Esophagus (tissue), 2 donors: ENCODE measurements at regions not wholly inside any gene's neighbourhood (a gene's known extent, or its start where the extent isn't known, plus 50 kb on each side); places are given as distances from the start of the nearest gene placed in this dataset.
A peak's percentile ranks its signal among the peaks of the same experiment; 100 is the strongest.

ENCODE experiments used
- H3K27ac ChIP-seq, 2 donors: one replicate each; pipeline ENCODE4 v1.5.1; 2013; ENCODE audit warnings: low read depth in 2 of 2, mild to moderate bottlenecking in 2 of 2, inconsistent platforms in 1 of 2, low read length in 1 of 2, moderate library complexity in 1 of 2
- H3K27me3 ChIP-seq, 2 donors: one replicate each; pipeline ENCODE4 v1.6.1; 2013; ENCODE audit warnings: low read length in 2 of 2, control low read depth in 1 of 2, mild to moderate bottlenecking in 1 of 2; ENCODE audit not compliant: insufficient read depth in 2 of 2, control insufficient read depth in 1 of 2
- H3K36me3 ChIP-seq, 2 donors: one replicate each; pipeline ENCODE4 v1.6.1; 2013; ENCODE audit warnings: low read length in 1 of 2; ENCODE audit not compliant: control insufficient read depth in 2 of 2, insufficient read depth in 2 of 2
- H3K4me1 ChIP-seq, 2 donors: one replicate each; pipeline ENCODE4 v1.6.1; 2013; ENCODE audit warnings: low read length in 1 of 2; ENCODE audit not compliant: control insufficient read depth in 2 of 2, insufficient read depth in 2 of 2
- H3K4me3 ChIP-seq, 2 donors: one replicate each; pipeline ENCODE4 v1.5.1; 2013; ENCODE audit warnings: low read length in 2 of 2, mild to moderate bottlenecking in 2 of 2, low read depth in 1 of 2, moderate library complexity in 1 of 2
- H3K9me3 ChIP-seq, 2 donors: one replicate each; pipeline ENCODE4 v1.6.1; 2013; ENCODE audit warnings: mild to moderate bottlenecking in 2 of 2, low read depth in 1 of 2, low read length in 1 of 2, moderate library complexity in 1 of 2; ENCODE audit not compliant: control insufficient read depth in 2 of 2, insufficient read depth in 1 of 2
- WGBS, 2 donors: extraction: QIAGEN DNeasy Blood & Tissue Kit; methylation state at CpG; one replicate each; pipeline ENCODE4 v1.1.7; 2013; 5-methylcytosine and 5-hydroxymethylcytosine counted together
- donor health status: healthy with polysubstance abuse.
- donor health status: Bipolar disorder and iron deficiency.

GRCh38 chr11:19661827-19662226 is 50.8 kb upstream of the NAV2 start:
- peaks cover 2 to 11% of the 10 kb centered on the region in 2 donors for H3K4me1 ChIP-seq
- H3K4me3 ChIP-seq = no peak overlapping the region
- no peaks in the 10 kb centered on the region for H3K27me3 ChIP-seq
- H3K9me3 ChIP-seq = no peaks in the 10 kb centered on the region
- H3K27ac ChIP-seq = no peak overlapping the region
- no peaks in the 10 kb centered on the region for H3K36me3 ChIP-seq

GRCh38 chr11:19660076-19660475 is 52.6 kb upstream of the NAV2 start:
- Histone ChIP-seq H3K27me3 (no peaks in the 10 kb centered on the region), H3K9me3 (no peaks in the 10 kb centered on the region), H3K36me3 (no peaks in the 10 kb centered on the region), H3K27ac (peak overlapping the region; percentile 36 to 74), H3K4me3 (no peak overlapping the region), H3K4me1 (peaks cover 2 to 5% of the 10 kb centered on the region in 2 donors)
- WGBS, 2 donors = 26 to 28% methylated on average over 5 of the region's 5 CpGs

GRCh38 chr11:19659529-19659928 is 53.1 kb upstream of the NAV2 start:
- Histone ChIP-seq H3K4me3 (no peak overlapping the region), H3K27me3 (no peaks in the 10 kb centered on the region), H3K36me3 (no peaks in the 10 kb centered on the region), H3K9me3 (no peaks in the 10 kb centered on the region), H3K4me1 (peaks cover 2 to 3% of the 10 kb centered on the region in 2 donors), H3K27ac (no peak overlapping the region)

- Histone ChIP-seq H3K27ac (no peak overlapping the region), H3K4me3 (no peak overlapping the region), H3K36me3 (no peaks in the 10 kb centered on the region), H3K9me3 (no peaks in the 10 kb centered on the region), H3K27me3 (no peaks in the 10 kb centered on the region), H3K4me1 (peaks cover 0 to 3% of the 10 kb centered on the region in 2 donors)
- 23 to 35% methylated on average over 2 of the region's 2 CpGs for WGBS, 2 donors
Measured at GRCh38 chr11:19658344-19658743, 54.3 kb upstream of the NAV2 start.

- Histone ChIP-seq H3K4me3 (no peak overlapping the region), H3K27ac (no peak overlapping the region), H3K36me3 (no peaks in the 10 kb centered on the region), H3K9me3 (no peaks in the 10 kb centered on the region), H3K27me3 (no peaks in the 10 kb centered on the region), H3K4me1 (no peaks in the 10 kb centered on the region)
- 66 to 74% methylated on average over 4 of the region's 4 CpGs for WGBS, 2 donors
Measured at GRCh38 chr11:19656140-19656541, 56.5 kb upstream of the NAV2 start.

GRCh38 chr11:19652623-19653375 is 59.8 kb upstream of the NAV2 start:
- Histone ChIP-seq H3K9me3 (no peaks in the 10 kb centered on the region), H3K4me3 (no peak overlapping the region), H3K27ac (no peak overlapping the region), H3K4me1 (no peaks in the 10 kb centered on the region), H3K36me3 (no peaks in the 10 kb centered on the region), H3K27me3 (no peaks in the 10 kb centered on the region)
- 78 to 83% methylated on average over 6 of the region's 6 CpGs for WGBS, 2 donors

GRCh38 chr11:19651653-19652052 is 61.0 kb upstream of the NAV2 start:
- 82 to 93% methylated on average over 2 of the region's 2 CpGs for WGBS, 2 donors
- H3K27me3 ChIP-seq = no peaks in the 10 kb centered on the region
- H3K36me3 ChIP-seq = no peaks in the 10 kb centered on the region
- no peak overlapping the region for H3K4me3 ChIP-seq
- no peaks in the 10 kb centered on the region for H3K9me3 ChIP-seq
- no peak overlapping the region for H3K27ac ChIP-seq
- H3K4me1 ChIP-seq = no peaks in the 10 kb centered on the region

GRCh38 chr11:19651028-19651427 is 61.6 kb upstream of the NAV2 start:
- WGBS, 2 donors = 88 to 89% methylated on average over 2 of the region's 2 CpGs
- H3K4me3 ChIP-seq = no peak overlapping the region
- H3K4me1 ChIP-seq = no peaks in the 10 kb centered on the region
- no peaks in the 10 kb centered on the region for H3K36me3 ChIP-seq
- H3K27me3 ChIP-seq = no peaks in the 10 kb centered on the region
- no peak overlapping the region for H3K27ac ChIP-seq
- H3K9me3 ChIP-seq = no peaks in the 10 kb centered on the region

GRCh38 chr11:19650467-19650866 is 62.2 kb upstream of the NAV2 start:
- Histone ChIP-seq H3K9me3 (no peaks in the 10 kb centered on the region), H3K4me3 (no peak overlapping the region), H3K36me3 (no peaks in the 10 kb centered on the region), H3K27ac (no peak overlapping the region), H3K4me1 (no peaks in the 10 kb centered on the region), H3K27me3 (no peaks in the 10 kb centered on the region)
- 70 to 73% methylated on average over 3 of the region's 3 CpGs for WGBS, 2 donors

GRCh38 chr11:19649751-19650150 is 62.9 kb upstream of the NAV2 start:
- Histone ChIP-seq H3K4me1 (no peaks in the 10 kb centered on the region), H3K27me3 (no peaks in the 10 kb centered on the region), H3K4me3 (no peak overlapping the region), H3K9me3 (no peaks in the 10 kb centered on the region), H3K27ac (no peak overlapping the region), H3K36me3 (no peaks in the 10 kb centered on the region)
- WGBS, 2 donors = 74 to 78% methylated on average over 4 of the region's 4 CpGs
